Right atrium auricular region (tissue), 2 donors: ENCODE measurements at regions not wholly inside any gene's neighbourhood (a gene's known extent, or its start where the extent isn't known, plus 50 kb on each side); places are given as distances from the start of the nearest gene placed in this dataset.

Source experiments
- DNase-seq: peaks from one replicate; pipeline ENCODE4 v3.0.0-alpha.2; 2019; ENCODE audit warnings: low spot score
- H3K27ac ChIP-seq, 2 donors: fragments of 200-600 bp; sonication (generic); 1 replicate in 1 of 2; 2 replicates in 1 of 2; pipeline ENCODE4 v1.5.1; 2016 to 2019
- H3K27me3 ChIP-seq, 2 donors: fragments of 200-600 bp; sonication (generic); one replicate each; pipeline versions ENCODE4 v1.5.1 to v1.6.0; 2017 to 2019
- H3K36me3 ChIP-seq: fragments of 200-600 bp; sonication (generic); one replicate; pipeline ENCODE4 v1.5.1; 2016
- H3K4me1 ChIP-seq, 2 donors: fragments of 200-600 bp; sonication (generic); one replicate each; pipeline versions ENCODE4 v1.5.1 to v1.6.0; 2017 to 2019
- H3K4me3 ChIP-seq, 2 donors: fragments of 200-600 bp; sonication (generic); 1 replicate in 1 of 2; 2 replicates in 1 of 2; pipeline ENCODE4 v1.5.1; 2017 to 2019; ENCODE audit warnings: mild to moderate bottlenecking in 1 of 2, moderate library complexity in 1 of 2
- H3K9me3 ChIP-seq, 2 donors: fragments of 200-600 bp; sonication (generic); one replicate each; pipeline ENCODE4 v1.5.1; 2019
- CTCF ChIP-seq, 2 donors: fragments of 200-600 bp; sonication (generic); IDR thresholded peaks; one replicate each; pipeline ENCODE4 v1.5.1; 2019; ENCODE audit warnings: antibody characterized with exemption in 2 of 2

DNA sequence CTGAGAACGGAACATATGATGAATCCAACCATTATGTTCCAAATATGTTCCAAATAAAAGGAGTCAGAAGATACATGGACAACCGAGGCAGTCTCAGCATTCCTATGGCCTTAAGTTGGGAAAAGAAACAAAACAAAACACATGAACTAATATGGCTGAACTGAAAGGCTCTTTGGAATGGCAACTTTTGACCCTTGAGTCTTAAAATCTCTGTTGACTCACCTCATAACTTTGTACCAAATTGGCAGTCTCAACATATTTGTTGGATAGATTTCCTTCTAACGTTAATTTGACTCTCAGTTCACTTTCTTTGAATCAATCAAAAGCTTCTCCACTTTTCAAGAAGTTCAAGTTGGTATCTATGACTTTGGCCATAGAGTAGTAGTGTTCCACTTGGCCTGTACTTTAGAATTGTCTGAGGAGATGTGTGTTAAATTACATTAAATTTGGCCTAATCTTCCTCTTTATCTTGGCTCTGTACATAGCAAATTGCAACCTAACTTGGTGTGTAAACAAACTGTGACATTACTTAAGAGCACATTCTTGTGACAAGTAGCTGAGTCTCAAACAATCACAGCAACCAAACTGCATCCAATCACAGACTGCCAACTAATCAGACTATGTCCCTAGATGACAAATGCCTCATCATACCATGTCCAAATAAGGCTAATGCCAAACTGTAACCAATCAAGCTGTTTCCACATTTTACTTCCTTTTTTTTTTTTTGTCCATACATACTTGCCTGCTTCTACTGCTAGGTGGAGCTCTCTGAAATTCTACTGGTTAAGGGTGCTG lies 208.8 kb downstream of the BMP2 start:
- H3K27ac ChIP-seq: no peak overlapping the region
- DNase-seq: no peak
- H3K4me3 ChIP-seq: no peak overlapping the region
- H3K9me3 ChIP-seq: no peaks in the 10 kb centered on the region
- H3K4me1 ChIP-seq: no peaks in the 10 kb centered on the region
- TF ChIP-seq CTCF (IDR thresholded peaks at IDR 0.05): no peak
- H3K36me3 ChIP-seq: no peaks in the 10 kb centered on the region
- H3K27me3 ChIP-seq: no peaks in the 10 kb centered on the region

DNA sequence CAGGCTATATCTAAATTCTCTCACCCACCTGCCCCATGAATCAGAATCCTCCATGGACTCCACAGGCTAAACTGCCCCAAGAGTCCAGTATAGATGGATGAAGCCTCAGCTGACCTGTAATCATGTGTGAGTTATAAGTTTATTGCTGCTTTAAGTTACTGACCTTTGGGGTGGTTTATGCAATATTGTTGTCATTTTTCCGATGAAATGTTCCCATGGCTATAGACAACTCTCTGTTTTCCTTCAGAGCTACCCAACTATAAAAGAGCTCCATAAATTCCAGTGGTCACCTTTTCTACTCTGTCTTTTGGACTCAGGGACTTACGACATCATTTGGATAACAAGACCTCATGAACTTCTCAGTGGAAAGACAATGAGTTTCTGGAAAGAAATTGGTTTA lies 212.1 kb downstream of the BMP2 start:
- no peak for TF ChIP-seq CTCF (IDR thresholded peaks at IDR 0.05)
- Histone ChIP-seq H3K4me3 (no peak overlapping the region), H3K9me3 (no peaks in the 10 kb centered on the region), H3K27ac (no peak overlapping the region), H3K36me3 (no peaks in the 10 kb centered on the region), H3K4me1 (no peaks in the 10 kb centered on the region), H3K27me3 (no peaks in the 10 kb centered on the region)
- no peak for DNase-seq

- Histone ChIP-seq H3K36me3 (no peaks in the 10 kb centered on the region), H3K9me3 (no peaks in the 10 kb centered on the region), H3K4me3 (no peak overlapping the region), H3K27me3 (no peaks in the 10 kb centered on the region), H3K27ac (no peak overlapping the region), H3K4me1 (no peaks in the 10 kb centered on the region)
- no peak for TF ChIP-seq CTCF (IDR thresholded peaks at IDR 0.05)
- no peak for DNase-seq
Measured at GRCh38 chr20:6993011-6993410, 225.5 kb downstream of the BMP2 start.

- no peaks in the 10 kb centered on the region for H3K36me3 ChIP-seq
- no peak overlapping the region for H3K27ac ChIP-seq
- H3K4me1 ChIP-seq: no peaks in the 10 kb centered on the region
- no peak for DNase-seq
- H3K9me3 ChIP-seq: no peaks in the 10 kb centered on the region
- no peak overlapping the region for H3K4me3 ChIP-seq
- H3K27me3 ChIP-seq: no peaks in the 10 kb centered on the region
- no peak for TF ChIP-seq CTCF (IDR thresholded peaks at IDR 0.05)
Measured at GRCh38 chr20:6993511-6993910, 226.0 kb downstream of the BMP2 start.

- Histone ChIP-seq H3K27me3 (no peaks in the 10 kb centered on the region), H3K4me3 (no peak overlapping the region), H3K27ac (no peak overlapping the region), H3K4me1 (no peaks in the 10 kb centered on the region), H3K9me3 (no peaks in the 10 kb centered on the region), H3K36me3 (no peaks in the 10 kb centered on the region)
- no peak for DNase-seq
- TF ChIP-seq CTCF (IDR thresholded peaks at IDR 0.05): no peak
Measured at GRCh38 chr20:6994452-6994851, 227.0 kb downstream of the BMP2 start.

- no peak for DNase-seq
- H3K27me3 ChIP-seq: no peaks in the 10 kb centered on the region
- H3K4me1 ChIP-seq: no peaks in the 10 kb centered on the region
- H3K9me3 ChIP-seq: no peaks in the 10 kb centered on the region
- no peak for TF ChIP-seq CTCF (IDR thresholded peaks at IDR 0.05)
- H3K27ac ChIP-seq: no peak overlapping the region
- no peak overlapping the region for H3K4me3 ChIP-seq
- H3K36me3 ChIP-seq: no peaks in the 10 kb centered on the region
Measured at GRCh38 chr20:6998909-6999308, 231.4 kb downstream of the BMP2 start.
